Caco-2 (cell line): ENCODE measurements at regions not wholly inside any gene's neighbourhood (a gene's known extent, or its start where the extent isn't known, plus 50 kb on each side); places are given as distances from the start of the nearest gene placed in this dataset.

Experiments
- BruUV-seq: library from RNA; stranded (reverse); fragments of 400-500 nt; replicated peaks from 2 replicates; lab custom pipeline; 2021; lab: Mats Ljungman, UMichigan
- CTCF ChIA-PET: fragments of 300-600 bp; sonication (Branson Sonifier 250); formaldehyde crosslinking; loops from one replicate; lab custom pipeline; 2022; ENCODE audit warnings: antibody characterized with exemption; lab: Charles Lee
- POLR2A ChIA-PET: fragments of 300-600 bp; sonication (Branson Sonifier 250); formaldehyde crosslinking; loops from one replicate; lab custom pipeline; 2022; ENCODE audit warnings: antibody characterized with exemption; lab: Charles Lee
- DNase-seq, 2 experiments: peaks; one replicate each; pipeline versions ENCODE4 v3.0.0 to v3.0.0-alpha.2; 2020 to 2022
- H3K27me3 ChIP-seq: replicated peaks from 2 replicates; pipeline ENCODE4 v1.6.0; 2011; ENCODE audit warnings: low read length; ENCODE audit not compliant: control insufficient read depth, insufficient read depth
- H3K36me3 ChIP-seq: 2 replicates; pipeline ENCODE4 v1.5.1; 2011; ENCODE audit warnings: low read length; ENCODE audit not compliant: control insufficient read depth, insufficient read depth
- H3K4me1 ChIP-seq: fragments of 250-450 bp; sonication (Bioruptor Pico); 2 replicates; pipeline ENCODE4 v1.5.1; 2020; ENCODE audit warnings: mild to moderate bottlenecking
- H3K4me3 ChIP-seq: 2 replicates; pipeline ENCODE4 v1.5.1; 2011; ENCODE audit warnings: low read depth, mild to moderate bottlenecking, control low read depth, low read length
- H3K9me3 ChIP-seq: fragments of 250-450 bp; sonication (Bioruptor Pico); 2 replicates; pipeline ENCODE4 v1.5.1; 2020; ENCODE audit warnings: mild to moderate bottlenecking, moderate library complexity
- H3K27ac Mint-ChIP-seq: one replicate; pipeline ENCODE4 v1.8.0; 2022; ENCODE audit warnings: mixed read lengths; ENCODE audit not compliant: unreplicated experiment
- H3K27me3 Mint-ChIP-seq: one replicate; pipeline ENCODE4 v1.8.0; 2022; ENCODE audit warnings: mixed read lengths; ENCODE audit not compliant: insufficient read depth, unreplicated experiment
- H3K36me3 Mint-ChIP-seq: one replicate; pipeline ENCODE4 v1.8.0; 2022; ENCODE audit warnings: mild to moderate bottlenecking, mixed read lengths; ENCODE audit not compliant: insufficient read depth, unreplicated experiment
- H3K4me1 Mint-ChIP-seq: one replicate; pipeline ENCODE4 v1.8.0; 2022; ENCODE audit warnings: low read depth, mixed read lengths; ENCODE audit not compliant: unreplicated experiment
- H3K4me3 Mint-ChIP-seq: one replicate; pipeline ENCODE4 v1.8.0; 2022; ENCODE audit warnings: mild to moderate bottlenecking, moderate library complexity, mixed read lengths; ENCODE audit not compliant: unreplicated experiment
- H3K9me3 Mint-ChIP-seq: one replicate; pipeline ENCODE4 v1.8.0; 2022; ENCODE audit warnings: mixed read lengths; ENCODE audit not compliant: unreplicated experiment
- intact Hi-C: fragments of 100-400 bp; cut with micrococcal nuclease; formaldehyde crosslinking; loops from one replicate; pipeline ENCODE4 v1.10.0; 2022; ENCODE audit not compliant: unreplicated experiment
- TF ChIP-seq, protein P1 (sequence below), 2 experiments: fragments of 200-600 bp in 1 of 2; IDR thresholded peaks; 1 replicate in 1 of 2; 2 replicates in 1 of 2; pipeline versions ENCODE4 v1.5.1 to v1.8.0; 2011 to 2022; ENCODE audit warnings: antibody characterized with exemption in 1 of 2, control low read depth in 1 of 2, inconsistent platforms in 1 of 2, low read depth in 1 of 2, low read length in 1 of 2, mild to moderate bottlenecking in 1 of 2, moderate library complexity in 1 of 2; ENCODE audit not compliant: insufficient read depth in 1 of 2, severe bottlenecking in 1 of 2, unreplicated experiment in 1 of 2

- no peaks in the 10 kb centered on the region for H3K27me3 Mint-ChIP-seq
- DNase-seq = no peak
- TF ChIP-seq, protein P1, sequence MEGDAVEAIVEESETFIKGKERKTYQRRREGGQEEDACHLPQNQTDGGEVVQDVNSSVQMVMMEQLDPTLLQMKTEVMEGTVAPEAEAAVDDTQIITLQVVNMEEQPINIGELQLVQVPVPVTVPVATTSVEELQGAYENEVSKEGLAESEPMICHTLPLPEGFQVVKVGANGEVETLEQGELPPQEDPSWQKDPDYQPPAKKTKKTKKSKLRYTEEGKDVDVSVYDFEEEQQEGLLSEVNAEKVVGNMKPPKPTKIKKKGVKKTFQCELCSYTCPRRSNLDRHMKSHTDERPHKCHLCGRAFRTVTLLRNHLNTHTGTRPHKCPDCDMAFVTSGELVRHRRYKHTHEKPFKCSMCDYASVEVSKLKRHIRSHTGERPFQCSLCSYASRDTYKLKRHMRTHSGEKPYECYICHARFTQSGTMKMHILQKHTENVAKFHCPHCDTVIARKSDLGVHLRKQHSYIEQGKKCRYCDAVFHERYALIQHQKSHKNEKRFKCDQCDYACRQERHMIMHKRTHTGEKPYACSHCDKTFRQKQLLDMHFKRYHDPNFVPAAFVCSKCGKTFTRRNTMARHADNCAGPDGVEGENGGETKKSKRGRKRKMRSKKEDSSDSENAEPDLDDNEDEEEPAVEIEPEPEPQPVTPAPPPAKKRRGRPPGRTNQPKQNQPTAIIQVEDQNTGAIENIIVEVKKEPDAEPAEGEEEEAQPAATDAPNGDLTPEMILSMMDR (IDR thresholded peaks at IDR 0.05; ENCODE audit: insufficient read depth in 1 of 2, low read depth in 1 of 2, low read length in 1 of 2, severe bottlenecking in 1 of 2, unreplicated experiment in 1 of 2) = no peak
- intact Hi-C loops = no loop called here
- no peaks in the 10 kb centered on the region for H3K9me3 Mint-ChIP-seq
- Histone ChIP-seq H3K9me3 (no peaks in the 10 kb centered on the region), H3K36me3 (no peaks in the 10 kb centered on the region), H3K4me3 (no peak overlapping the region), H3K4me1 (no peaks in the 10 kb centered on the region), H3K27me3 (no peaks in the 10 kb centered on the region)
- no peak overlapping the region for H3K27ac Mint-ChIP-seq
- CTCF ChIA-PET = no interaction called here
- H3K4me3 Mint-ChIP-seq = no peak overlapping the region
- H3K4me1 Mint-ChIP-seq = no peaks in the 10 kb centered on the region
- BruUV-seq = no TSS peak
- H3K36me3 Mint-ChIP-seq = no peaks in the 10 kb centered on the region
- POLR2A ChIA-PET = no interaction called here
Observed at GRCh38 chr2:181317511-181317910, 139.7 kb upstream of the ITGA4 start.

GRCh38 chr2:181318504-181319280, 138.5 kb upstream of the ITGA4 start:
- Mint-ChIP-seq H3K36me3 (no peaks in the 10 kb centered on the region), H3K27ac (no peak overlapping the region), H3K9me3 (no peaks in the 10 kb centered on the region), H3K27me3 (no peaks in the 10 kb centered on the region), H3K4me3 (no peak overlapping the region), H3K4me1 (no peaks in the 10 kb centered on the region)
- H3K4me3 ChIP-seq = no peak overlapping the region
- ChIA-PET POLR2A (no interaction called here), CTCF (no interaction called here)
- no peaks in the 10 kb centered on the region for H3K4me1 ChIP-seq
- no peaks in the 10 kb centered on the region for H3K36me3 ChIP-seq
- no peaks in the 10 kb centered on the region for H3K9me3 ChIP-seq
- BruUV-seq = no TSS peak
- no peak for DNase-seq
- no peaks in the 10 kb centered on the region for H3K27me3 ChIP-seq
- TF ChIP-seq, protein P1 (IDR thresholded peaks at IDR 0.05; ENCODE audit: insufficient read depth in 1 of 2, low read depth in 1 of 2, low read length in 1 of 2, severe bottlenecking in 1 of 2, unreplicated experiment in 1 of 2) = no peak
- intact Hi-C loops = no loop called here

GRCh38 chr2:181319286-181319685, 137.9 kb upstream of the ITGA4 start:
- no peak overlapping the region for H3K4me3 Mint-ChIP-seq

More at GRCh38 chr2:181319286-181319685, 137.9 kb upstream of the ITGA4 start:
- Mint-ChIP-seq H3K27me3 (no peaks in the 10 kb centered on the region), H3K36me3 (no peaks in the 10 kb centered on the region), H3K9me3 (no peaks in the 10 kb centered on the region), H3K27ac (no peak overlapping the region), H3K4me1 (no peaks in the 10 kb centered on the region)
- no peak overlapping the region for H3K4me3 ChIP-seq
- ChIA-PET POLR2A (no interaction called here), CTCF (no interaction called here)
- intact Hi-C loops = no loop called here
- H3K9me3 ChIP-seq = no peaks in the 10 kb centered on the region
- TF ChIP-seq, protein P1 (IDR thresholded peaks at IDR 0.05; ENCODE audit: insufficient read depth in 1 of 2, low read depth in 1 of 2, low read length in 1 of 2, severe bottlenecking in 1 of 2, unreplicated experiment in 1 of 2) = no peak
- no TSS peak for BruUV-seq
- H3K4me1 ChIP-seq = no peaks in the 10 kb centered on the region
- H3K36me3 ChIP-seq = no peaks in the 10 kb centered on the region
- H3K27me3 ChIP-seq = no peaks in the 10 kb centered on the region
- no peak for DNase-seq
